ENCODE measurements at regions not wholly inside any gene's neighbourhood (a gene's known extent, or its start where the extent isn't known, plus 50 kb on each side); places are given as distances from the start of the nearest gene placed in this dataset.

- no peaks in the 10 kb centered on the region for H3K9me2 ChIP-seq (replicated peaks; ENCODE audit: insufficient read depth, low read length)
- H3K27ac ChIP-seq (ENCODE audit: low read depth, low read length), result 0 out of 2 replicates have a peak overlapping the region, but pooled peaks have one; percentile 82
- no peak for TF ChIP-seq EZH2phosphoT487 (conservative IDR thresholded peaks at IDR 0.05; ENCODE audit: low read length)
- TF ChIP-seq CTCF (IDR thresholded peaks at IDR 0.05; ENCODE audit: insufficient read depth, low read length, poor library complexity, severe bottlenecking), result no peak
- peak overlapping the region; percentile 92 for H3K9ac ChIP-seq (ENCODE audit: low read length)
- H2AFZ ChIP-seq (ENCODE audit: low read depth, low read length, severe bottlenecking), result peak overlapping the region; percentile 57
- no peaks in the 10 kb centered on the region for H3K9me3 ChIP-seq (ENCODE audit: insufficient read depth, low read length)
- H4K20me1 ChIP-seq (ENCODE audit: low read depth, low read length), result no peaks in the 10 kb centered on the region
- H3K79me2 ChIP-seq (ENCODE audit: insufficient read depth, low read length), result peaks cover 35% of the 10 kb centered on the region
- H3K27me3 ChIP-seq (ENCODE audit: low read length), result no peaks in the 10 kb centered on the region
- H3K4me3 ChIP-seq (ENCODE audit: insufficient read depth, low read length, poor library complexity, severe bottlenecking), result peak overlapping the region; percentile 65
- H3F3A ChIP-seq (ENCODE audit: insufficient read depth), result peaks cover 7% of the 10 kb centered on the region
- peak overlapping the region; percentile 77 for H3K4me2 ChIP-seq (ENCODE audit: low read depth, low read length, poor library complexity, severe bottlenecking)
- H3K36me3 ChIP-seq (ENCODE audit: low read length), result no peaks in the 10 kb centered on the region
Measured at GRCh38 chr14:71321574-71322315, 414.5 kb downstream of the PCNX1 start.

- TF ChIP-seq EZH2phosphoT487 (conservative IDR thresholded peaks at IDR 0.05; ENCODE audit: low read length) (no peak), CTCF (IDR thresholded peaks at IDR 0.05; ENCODE audit: insufficient read depth, low read length, poor library complexity, severe bottlenecking) (no peak)
- peaks cover 43% of the 10 kb centered on the region for H3K79me2 ChIP-seq (ENCODE audit: insufficient read depth, low read length)
- no peak overlapping the region for H3K27ac ChIP-seq (ENCODE audit: low read depth, low read length)
- no peak overlapping the region for H3K4me3 ChIP-seq (ENCODE audit: insufficient read depth, low read length, poor library complexity, severe bottlenecking)
- H3F3A ChIP-seq (ENCODE audit: insufficient read depth), result peaks cover 7% of the 10 kb centered on the region
- H3K9me3 ChIP-seq (ENCODE audit: insufficient read depth, low read length), result no peaks in the 10 kb centered on the region
- H3K36me3 ChIP-seq (ENCODE audit: low read length), result no peaks in the 10 kb centered on the region
- no peaks in the 10 kb centered on the region for H3K9me2 ChIP-seq (replicated peaks; ENCODE audit: insufficient read depth, low read length)
- no peaks in the 10 kb centered on the region for H4K20me1 ChIP-seq (ENCODE audit: low read depth, low read length)
- H3K27me3 ChIP-seq (ENCODE audit: low read length), result no peaks in the 10 kb centered on the region
- H2AFZ ChIP-seq (ENCODE audit: low read depth, low read length, severe bottlenecking), result no peak overlapping the region
- H3K4me2 ChIP-seq (ENCODE audit: low read depth, low read length, poor library complexity, severe bottlenecking), result peak overlapping the region; percentile 77
- H3K9ac ChIP-seq (ENCODE audit: low read length), result no peak overlapping the region
Measured at GRCh38 chr14:71322655-71323250, 415.5 kb downstream of the PCNX1 start.

- Histone ChIP-seq H3K36me3 (ENCODE audit: low read length) (no peaks in the 10 kb centered on the region), H3K9me2 (replicated peaks; ENCODE audit: insufficient read depth, low read length) (no peaks in the 10 kb centered on the region), H3K27ac (ENCODE audit: low read depth, low read length) (no peak overlapping the region), H3K9ac (ENCODE audit: low read length) (no peak overlapping the region), H3K4me3 (ENCODE audit: insufficient read depth, low read length, poor library complexity, severe bottlenecking) (no peak overlapping the region), H3K9me3 (ENCODE audit: insufficient read depth, low read length) (no peaks in the 10 kb centered on the region), H2AFZ (ENCODE audit: low read depth, low read length, severe bottlenecking) (no peak overlapping the region), H4K20me1 (ENCODE audit: low read depth, low read length) (no peaks in the 10 kb centered on the region), H3K27me3 (ENCODE audit: low read length) (no peaks in the 10 kb centered on the region), H3K79me2 (ENCODE audit: insufficient read depth, low read length) (peaks cover 61% of the 10 kb centered on the region), H3F3A (ENCODE audit: insufficient read depth) (peaks cover 7% of the 10 kb centered on the region), H3K4me2 (ENCODE audit: low read depth, low read length, poor library complexity, severe bottlenecking) (no peak overlapping the region)
- TF ChIP-seq CTCF (IDR thresholded peaks at IDR 0.05; ENCODE audit: insufficient read depth, low read length, poor library complexity, severe bottlenecking) (no peak), EZH2phosphoT487 (conservative IDR thresholded peaks at IDR 0.05; ENCODE audit: low read length) (no peak)
Measured at GRCh38 chr14:71324767-71325272, 417.6 kb downstream of the PCNX1 start.

All from SU-DHL-6 (cell line).